ENCODE measurements at regions not wholly inside any gene's neighbourhood (a gene's known extent, or its start where the extent isn't known, plus 50 kb on each side); places are given as distances from the start of the nearest gene placed in this dataset.

GRCh38 chr11:134581121-134581626 lies 169.1 kb upstream of the B3GAT1 start:
- TF ChIP-seq CTCF (IDR thresholded peaks at IDR 0.05; ENCODE audit: insufficient read depth, low read depth, low read length) (no peak), EZH2 (IDR thresholded peaks at IDR 0.05; ENCODE audit: insufficient read depth, low read length) (no peak)

All from astrocyte (in vitro differentiated cells and primary cell).